ENCODE measurements at regions not wholly inside any gene's neighbourhood (a gene's known extent, or its start where the extent isn't known, plus 50 kb on each side); places are given as distances from the start of the nearest gene placed in this dataset.
"Not testable (repeated sequence)": the region's sequence is repeated elsewhere in the genome, so short reads cannot be mapped to it uniquely, and the experiment has no call there.

DNA sequence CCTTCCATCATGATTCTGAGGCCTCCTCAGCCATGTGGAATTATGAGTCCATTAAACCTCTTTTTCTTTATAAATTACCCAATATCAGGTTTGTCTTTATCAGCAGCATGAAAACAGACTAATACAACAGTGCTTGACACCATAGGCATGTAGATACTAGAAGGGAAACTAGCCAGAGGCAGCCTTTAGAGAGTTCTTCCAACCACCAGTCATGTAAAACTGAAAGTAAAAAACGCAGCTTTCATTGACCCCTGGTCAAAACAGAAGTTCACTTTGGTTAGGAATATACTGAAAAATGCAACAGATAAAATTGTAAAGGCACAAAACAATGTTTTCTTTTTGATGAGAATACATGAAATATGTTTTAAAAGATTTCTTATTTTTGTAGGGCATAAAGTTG lies 122.8 kb upstream of the L3MBTL4 start:
- DNase-seq: no peak

DNA sequence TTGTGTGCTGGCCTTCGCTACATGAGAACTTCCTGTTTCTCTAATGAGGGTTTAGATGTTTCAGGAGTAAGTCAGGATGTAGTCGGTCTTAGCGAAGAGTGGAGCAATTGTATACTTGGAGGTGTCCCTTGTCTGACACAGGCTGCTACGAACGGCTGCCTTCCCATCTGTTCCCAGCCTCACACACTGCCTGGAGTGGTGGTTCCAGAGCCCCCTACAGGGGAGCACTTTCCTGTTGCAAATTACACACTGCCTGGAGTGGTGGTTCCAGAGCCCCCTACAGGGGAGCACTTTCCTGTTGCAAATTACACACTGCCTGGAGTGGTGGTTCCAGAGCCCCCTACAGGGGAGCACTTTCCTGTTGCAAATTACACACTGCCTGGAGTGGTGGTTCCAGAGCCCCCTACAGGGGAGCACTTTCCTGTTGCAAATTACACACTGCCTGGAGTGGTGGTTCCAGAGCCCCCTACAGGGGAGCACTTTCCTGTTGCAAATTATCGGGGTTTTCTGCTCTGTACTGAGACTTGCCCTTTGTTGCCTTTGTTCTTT lies 126.5 kb upstream of the L3MBTL4 start:
- DNase-seq: peak; percentile 15

DNA sequence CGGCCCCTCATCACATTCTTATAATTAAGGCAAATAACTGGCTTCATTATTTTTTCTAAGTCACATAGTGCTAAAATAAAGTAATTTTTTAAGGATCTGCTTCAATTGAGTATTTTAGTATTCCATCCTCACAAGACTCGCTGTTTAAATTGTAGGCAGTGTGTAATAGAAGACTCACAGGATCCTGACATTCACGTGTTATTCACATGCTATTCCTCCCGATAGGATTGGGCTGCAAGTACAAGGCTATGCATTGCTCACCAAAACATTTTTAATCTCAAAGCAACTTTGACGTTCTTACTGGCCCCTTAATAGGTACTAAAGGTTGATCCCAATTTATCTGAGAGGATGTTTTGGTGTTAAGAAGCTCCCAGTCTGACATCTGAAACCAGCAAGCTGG lies 127.6 kb upstream of the L3MBTL4 start:
- no peak for DNase-seq

DNA sequence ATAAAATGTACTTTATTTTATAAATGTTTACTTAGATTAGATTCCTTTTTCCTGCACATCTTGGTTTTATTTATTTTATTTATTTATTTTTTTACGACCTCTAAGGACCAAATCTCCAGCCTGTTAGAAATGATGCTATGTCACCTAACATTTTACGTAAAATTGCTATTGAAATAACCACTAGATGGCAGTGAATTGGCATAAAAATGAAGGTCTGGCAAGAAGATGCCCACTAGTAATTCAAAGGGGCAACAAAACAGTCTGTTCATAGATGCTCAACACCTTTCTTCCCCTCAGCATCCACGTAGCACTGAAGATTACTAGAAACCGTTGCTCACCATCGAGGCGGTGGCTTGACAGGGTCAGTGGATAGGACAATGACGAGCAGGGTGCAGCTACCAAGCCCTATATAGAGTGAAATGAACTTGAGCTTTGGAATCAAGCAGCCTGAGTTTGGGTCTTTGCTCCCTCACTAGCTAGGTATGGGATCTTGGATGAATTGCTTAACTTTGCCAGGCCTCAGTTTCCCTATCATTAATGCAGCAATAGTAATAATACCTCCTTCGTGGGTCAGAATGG lies 128.7 kb upstream of the L3MBTL4 start:
- DNase-seq: peak; percentile 68

DNA sequence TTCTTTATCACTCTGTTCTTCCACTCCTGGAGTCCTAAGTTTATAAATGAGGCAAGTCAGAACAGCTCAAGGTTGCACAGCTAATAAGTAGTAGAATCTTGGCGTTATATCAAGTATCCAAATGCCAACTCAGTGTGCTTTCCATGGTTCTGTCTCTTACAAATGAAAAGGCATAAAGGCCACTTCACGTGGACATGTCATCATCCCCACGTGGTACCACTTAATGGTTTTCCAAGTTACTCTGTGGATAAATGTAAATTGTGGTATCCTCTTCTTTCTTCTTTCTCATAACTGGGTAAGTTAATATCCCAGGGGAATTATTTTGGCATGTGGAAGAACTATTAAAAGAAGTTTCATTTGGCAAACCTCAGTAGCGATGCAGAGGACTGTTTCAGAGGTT lies 131.5 kb upstream of the L3MBTL4 start:
- DNase-seq: no peak

DNA sequence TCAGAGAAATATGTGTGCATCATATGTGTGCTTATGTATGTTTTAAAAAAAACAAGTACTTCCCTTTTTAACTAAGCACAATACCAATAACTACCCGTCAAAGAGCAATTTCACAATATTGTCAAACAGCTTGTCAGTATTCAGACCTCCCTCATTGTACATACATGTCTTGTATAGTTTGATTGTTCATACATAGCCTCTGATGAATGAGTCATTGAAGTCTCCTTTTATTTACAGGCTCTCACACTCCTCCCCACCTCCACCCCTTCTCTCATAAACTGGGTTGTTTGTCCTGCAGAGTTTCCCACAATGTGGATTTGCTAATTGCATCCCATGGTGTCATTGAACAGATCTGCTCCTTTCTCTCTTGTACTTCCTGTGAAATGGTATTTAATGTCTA lies 132.8 kb upstream of the L3MBTL4 start:
- peak; percentile 86 for DNase-seq

DNA sequence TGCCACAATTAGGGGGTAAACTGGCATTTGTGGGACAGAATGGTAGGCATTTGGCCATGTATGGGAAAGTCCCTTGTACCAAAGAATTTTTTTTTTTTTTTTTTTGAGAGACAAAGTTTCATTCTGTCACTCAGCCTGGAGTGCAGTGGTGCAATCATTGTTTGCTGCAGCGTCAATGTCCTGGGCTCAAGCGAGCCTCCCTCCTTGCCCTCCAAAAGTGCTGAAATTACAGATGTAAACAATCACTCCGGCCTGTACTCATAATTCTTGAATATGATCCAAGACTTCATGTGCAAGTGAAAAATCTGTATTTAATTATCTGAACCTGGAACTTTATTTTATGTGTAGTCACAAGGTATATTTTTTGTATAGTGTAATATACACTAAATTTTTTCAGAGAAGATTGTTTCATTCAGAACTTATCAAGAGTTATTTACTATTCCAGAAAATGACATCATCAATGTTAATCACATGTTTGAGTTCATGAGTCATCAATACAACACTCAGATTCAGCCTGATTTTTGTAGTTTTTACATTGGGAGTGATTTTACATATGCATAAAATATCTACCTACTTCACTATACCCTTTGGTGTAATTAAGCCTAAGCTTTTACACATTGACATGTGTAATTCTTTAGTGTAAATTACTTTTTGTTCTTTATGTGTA lies 138.7 kb upstream of the L3MBTL4 start:
- no peak for DNase-seq

DNA sequence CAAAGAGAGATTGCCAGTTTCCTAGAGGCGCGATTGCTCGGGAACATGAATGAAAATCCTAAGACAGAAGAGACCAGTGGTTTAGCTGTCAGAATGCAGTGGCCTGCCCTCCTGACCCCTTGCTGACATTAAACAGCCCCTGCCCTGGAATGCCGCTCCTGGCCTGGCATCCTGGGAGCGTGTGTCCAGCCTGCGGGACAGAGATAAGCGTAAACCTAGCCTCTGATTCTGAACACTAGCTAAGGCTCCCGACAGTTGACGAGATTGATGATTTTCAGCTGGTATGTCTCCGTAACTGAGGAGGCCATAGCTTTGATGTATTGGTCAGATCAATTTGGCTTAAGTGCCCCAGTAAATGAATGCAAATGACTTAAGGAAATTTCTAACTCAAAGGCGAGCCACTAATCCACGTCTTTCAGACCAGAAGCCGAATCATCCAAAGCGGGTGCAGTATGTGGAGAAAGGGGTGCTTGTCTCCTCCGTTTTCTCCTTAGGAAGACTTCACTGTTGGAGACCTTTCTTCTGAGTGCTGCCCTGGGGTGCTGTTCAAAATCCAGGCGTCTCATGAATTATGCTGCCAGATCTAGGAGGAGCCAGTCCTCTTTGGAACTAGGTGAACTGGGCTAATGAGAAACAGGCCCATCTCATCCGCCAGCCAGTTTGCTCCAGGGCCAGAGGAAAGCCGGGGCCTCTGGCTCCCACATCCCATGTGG lies 142.5 kb upstream of the L3MBTL4 start:
- DNase-seq: no peak

DNA sequence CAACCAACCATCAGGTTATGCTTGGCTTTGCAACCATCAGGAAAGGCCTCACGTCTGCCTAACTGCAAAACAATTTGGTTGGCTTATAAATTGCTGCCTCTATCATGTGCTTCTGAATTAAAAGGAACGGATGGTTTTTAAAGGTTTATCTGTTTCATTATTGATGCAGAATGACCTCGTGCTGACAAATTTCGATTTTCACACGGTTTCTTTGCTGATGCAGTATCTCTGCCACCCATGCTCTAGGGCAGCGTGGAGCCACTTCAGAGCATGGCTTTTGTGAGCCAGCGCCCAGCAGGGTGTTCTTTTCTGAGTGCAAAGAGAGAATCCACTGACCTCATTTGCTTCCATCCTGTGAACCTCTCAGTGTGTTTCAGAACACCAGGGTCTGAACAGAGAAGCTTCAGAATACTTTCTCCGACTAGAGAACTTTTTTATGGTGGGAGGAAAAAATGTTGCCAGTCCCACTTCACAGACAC lies 143.1 kb upstream of the L3MBTL4 start:
- no peak for DNase-seq

DNA sequence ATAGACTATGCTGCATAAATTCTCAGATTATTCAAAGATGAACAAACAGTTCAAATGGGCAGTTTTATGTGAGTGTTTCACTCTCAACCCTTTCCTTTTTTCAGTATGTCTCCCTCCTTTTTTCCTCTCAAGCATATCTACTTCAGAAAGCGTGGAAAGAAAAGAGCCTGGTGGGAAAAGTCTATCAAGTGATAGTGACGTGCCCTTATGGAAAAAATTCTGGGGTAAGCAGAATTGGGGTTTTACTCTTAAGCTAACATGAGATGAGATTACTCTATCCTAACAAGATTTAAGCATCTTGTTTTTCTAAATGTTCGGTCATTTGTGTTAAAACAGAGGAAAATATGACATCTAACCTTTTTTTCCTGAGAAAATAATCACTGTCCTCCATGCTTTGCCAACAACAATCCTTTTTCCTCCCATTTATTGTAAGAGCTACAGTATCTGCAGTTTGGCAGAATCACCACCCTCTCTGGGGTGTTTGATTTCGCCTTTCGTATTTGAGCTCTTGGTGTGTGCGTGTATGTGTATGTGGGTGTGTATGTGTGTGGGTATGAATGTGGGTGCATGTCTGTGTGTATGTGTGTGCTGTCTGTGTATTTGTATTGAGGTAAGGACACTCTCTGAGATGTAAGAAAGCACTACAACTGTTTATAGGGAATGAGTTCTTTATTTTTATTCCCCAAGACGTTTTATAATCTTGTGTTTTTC lies 143.9 kb upstream of the L3MBTL4 start:
- no peak for DNase-seq

DNA sequence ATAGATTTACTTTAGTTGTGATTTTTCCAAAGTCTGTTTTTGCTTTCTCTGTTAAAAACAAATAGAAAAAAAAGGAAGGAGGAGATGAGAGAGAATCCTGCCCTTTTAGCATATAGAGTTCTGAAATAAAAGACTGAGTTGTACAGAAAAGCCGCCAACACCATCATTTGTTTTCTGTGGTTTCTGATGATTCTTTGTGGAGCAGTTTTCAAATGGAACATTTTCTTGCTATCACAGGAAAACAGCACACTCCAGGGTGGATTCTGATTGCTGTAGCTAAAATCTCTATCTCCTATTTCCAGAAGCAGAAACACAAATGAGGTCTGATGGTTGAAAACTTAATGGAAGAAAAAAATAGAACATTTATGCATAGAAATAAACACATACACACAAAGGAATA lies 144.6 kb upstream of the L3MBTL4 start:
- no peak for DNase-seq

DNA sequence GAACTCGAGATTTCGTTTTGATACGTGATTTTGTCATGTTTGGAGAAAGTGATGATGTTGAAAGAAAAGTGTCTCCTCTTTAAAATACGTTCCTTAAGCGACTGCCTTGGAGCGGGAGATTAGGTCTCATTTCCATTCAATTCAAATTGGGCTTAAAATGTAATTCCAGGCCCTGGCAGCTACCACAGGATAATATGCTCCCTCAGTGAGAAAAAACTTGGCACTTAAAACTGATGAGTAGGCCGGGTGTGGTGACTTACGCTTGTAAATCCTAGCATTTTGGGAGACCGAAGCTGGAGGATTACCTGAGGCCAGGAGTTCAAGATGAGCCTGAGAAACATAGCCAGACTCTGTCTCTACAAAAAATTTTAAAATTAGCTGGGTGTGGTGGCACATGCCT lies 146.3 kb upstream of the L3MBTL4 start:
- DNase-seq: no peak

DNA sequence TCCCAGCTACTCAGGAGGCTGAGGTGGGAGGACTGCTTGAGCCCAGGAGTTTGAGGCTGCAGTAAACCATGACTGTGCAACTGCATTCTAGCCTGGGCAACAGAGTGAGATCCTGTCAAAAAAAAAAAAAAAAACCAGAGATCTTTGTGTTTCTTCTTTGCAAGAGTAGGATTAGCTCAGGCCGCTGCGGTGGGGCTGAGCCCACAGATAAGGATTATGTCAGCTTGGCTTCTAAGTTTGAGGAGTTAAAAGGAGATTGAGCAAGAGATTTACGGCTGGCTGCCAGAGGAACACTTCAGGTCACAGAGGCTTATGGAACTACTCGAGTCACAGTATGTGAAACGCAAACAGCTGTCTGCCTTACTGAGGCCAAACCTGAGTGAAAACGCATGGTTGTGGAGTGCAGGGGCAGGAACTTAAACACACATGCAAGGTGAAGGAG lies 146.7 kb upstream of the L3MBTL4 start:
- DNase-seq: no peak

DNA sequence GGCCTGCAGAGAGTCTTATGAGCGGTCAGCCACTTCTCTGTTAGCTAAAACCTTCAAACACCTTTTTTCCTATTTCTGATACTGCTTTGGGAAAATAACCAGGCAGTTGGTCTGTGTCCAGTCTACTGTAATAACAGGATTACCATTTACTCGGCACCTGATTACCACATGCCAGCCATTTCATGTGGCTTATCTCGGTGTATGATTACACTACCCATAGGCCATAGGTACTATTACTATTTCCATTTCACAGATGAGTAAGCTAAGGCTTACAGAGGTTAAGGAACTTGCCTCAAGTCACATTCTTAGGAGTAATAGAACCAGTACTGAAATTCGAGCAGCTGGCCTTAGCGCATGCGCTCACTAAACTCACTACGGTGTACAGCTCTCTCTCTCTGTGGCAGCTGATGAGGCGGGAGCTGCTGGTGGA lies 147.2 kb upstream of the L3MBTL4 start:
- DNase-seq: no peak

DNA sequence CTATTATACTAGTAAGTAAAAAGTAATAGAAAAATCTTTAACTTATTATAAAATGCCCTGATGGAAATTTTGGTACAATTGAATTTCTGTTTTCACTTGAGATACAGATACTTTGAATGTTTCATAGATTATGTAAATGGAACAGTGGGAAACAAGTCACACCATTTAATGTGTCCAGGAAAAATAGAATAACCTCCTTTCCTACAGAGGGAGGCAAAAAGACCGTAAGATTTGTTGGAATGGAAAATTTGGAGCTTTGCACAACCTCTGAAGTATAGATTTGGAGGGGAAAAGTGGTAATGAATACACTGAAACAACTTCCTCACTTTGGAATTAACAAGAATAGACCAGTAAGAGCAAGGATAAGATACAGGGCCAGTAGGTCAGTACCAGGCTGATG lies 149.2 kb upstream of the L3MBTL4 start:
- no peak for DNase-seq

DNA sequence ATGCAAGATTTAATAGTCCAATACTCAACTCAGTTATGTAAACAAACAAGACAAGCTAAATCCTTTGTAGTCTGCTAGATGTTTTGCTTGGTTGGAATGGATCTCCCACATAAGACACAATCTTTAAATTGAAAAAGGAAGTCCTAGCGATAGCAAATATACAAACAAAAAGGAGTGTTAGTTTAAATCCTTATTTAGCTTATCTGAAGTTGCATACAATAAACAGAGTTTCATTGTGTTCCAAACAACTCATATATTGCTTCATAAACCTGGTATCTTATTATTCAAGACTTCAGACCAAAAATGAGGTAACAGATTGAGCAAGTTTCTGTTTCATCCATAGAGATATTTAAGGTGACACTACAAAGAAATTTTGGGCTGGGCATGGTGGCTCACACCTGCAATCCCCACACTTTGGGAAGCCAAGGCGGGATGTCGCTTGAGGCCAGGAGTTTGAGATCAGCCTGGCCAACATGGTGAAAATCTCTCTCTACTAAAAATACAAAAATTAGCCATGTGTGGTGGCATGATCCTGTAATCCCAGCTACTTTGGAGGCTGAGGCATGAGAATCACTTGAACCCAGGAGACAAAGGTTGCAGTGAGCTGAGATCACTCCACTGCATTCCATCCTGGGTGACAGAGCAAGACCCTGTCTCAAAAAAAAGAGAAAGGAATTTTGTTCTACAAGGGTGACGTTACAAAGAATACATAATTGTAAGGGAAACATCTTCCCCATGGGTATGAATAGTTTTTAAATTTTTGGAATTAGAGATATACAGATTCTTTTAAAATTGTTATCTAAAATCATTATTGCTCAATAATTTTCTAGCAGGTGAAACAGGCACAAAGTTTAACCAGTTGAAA lies 150.5 kb upstream of the L3MBTL4 start:
- no peak for DNase-seq

DNA sequence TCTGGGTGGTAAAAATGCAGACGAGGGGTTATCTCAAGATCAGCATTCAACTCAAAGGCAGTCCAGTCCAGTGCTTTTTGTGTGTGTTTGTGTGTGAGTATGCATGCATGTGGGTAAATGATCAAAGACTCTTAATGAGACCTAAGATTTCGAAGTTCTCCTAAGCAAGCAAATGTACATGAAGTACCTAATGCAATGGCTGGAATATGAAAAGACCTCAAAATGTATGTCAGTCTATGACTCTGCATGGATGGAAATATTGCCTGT lies 151.0 kb upstream of the L3MBTL4 start:
- no peak for DNase-seq

DNA sequence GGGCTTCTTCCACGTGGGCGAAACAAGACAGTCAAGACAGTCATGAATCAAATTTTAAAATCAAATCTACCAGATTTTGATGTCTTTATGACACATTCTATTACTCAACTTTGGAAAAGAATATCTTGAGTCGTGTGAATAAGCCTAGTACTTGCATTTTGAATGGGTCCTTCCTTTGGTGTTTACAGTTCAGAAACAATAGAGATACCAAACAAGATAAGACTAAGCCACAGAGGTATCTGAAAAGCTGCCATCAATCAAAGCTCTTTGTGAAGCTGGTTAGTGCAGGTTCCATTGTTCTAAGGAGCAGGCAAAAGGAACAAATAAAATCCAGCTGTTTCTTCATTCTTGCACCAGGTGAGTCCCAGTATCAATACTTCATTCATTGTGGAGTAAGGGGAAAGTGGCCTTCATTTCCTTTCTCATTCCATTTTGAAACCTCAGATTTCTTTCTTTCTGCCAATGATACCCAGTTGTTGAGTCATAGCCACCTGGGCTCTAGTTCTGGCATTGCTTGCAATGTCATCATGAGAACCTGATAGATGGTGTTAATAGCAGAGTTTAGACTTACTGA lies 151.7 kb upstream of the L3MBTL4 start:
- DNase-seq: peak; percentile 18

DNA sequence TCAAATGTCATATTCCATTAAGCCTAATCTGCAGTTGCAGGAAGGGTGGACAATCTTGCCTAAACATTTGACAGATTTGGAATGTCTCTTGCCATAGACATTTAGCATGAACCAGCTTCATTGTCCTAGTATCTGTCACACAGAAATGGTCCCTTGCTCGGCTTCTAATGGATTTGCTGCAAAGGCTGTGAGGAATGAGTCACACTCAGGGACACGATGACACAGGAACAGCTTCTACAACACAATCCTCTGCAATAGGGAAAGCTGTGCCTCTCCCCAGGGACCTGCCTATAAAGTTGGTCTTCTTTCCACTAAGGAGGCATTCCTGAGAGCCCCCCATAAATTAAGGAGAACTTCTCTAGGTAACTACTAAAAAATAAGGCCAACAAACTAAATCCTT lies 155.1 kb upstream of the L3MBTL4 start:
- no peak for DNase-seq

DNA sequence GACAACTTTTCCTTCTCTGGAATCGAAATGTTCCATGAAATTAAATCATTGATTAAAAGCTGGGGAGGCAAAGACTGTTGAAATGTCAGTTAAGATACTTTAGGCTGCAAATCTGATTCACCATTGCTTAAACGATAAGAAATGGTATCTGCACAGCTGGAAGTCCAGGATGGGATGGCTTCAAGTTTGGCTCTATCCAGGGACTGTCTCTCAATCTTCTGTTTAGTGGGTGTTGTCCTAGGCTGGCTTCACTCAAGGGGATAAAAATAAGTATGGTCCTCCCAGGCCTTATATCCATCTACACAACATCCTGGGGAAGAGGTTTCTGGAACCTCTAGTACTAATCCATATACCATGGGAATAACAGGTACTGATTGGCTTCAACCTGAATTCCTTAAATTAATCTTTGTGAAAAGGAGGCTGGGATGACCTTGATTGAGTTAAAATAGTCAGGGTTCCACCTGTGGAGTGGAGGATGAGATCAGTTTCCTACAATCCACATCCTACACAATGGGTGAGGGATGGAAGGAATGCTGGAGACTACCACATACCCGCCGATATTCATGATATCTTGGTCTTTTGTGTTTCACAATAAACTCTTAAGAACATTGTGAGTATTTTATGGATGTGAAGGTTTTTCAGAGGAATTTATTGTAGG lies 156.0 kb upstream of the L3MBTL4 start:
- DNase-seq: no peak

DNA sequence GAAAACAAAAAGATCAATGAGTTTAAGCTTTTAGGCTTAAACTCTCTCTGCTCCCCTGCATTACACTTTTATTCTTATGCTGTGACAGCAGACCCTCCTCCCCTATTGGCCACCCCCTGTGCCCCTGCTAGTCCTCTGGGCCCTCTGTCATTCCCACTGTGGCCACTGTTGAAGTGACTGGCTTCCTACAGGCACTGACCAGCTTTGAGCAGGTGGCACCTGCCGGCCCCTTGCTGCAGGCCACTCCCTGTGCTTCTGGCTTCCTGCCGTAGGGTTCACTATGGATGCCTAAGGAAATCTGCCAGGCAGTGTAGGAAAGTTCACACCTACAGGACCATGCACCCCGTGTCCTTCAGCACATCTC lies 156.5 kb upstream of the L3MBTL4 start:
- DNase-seq: no peak

DNA sequence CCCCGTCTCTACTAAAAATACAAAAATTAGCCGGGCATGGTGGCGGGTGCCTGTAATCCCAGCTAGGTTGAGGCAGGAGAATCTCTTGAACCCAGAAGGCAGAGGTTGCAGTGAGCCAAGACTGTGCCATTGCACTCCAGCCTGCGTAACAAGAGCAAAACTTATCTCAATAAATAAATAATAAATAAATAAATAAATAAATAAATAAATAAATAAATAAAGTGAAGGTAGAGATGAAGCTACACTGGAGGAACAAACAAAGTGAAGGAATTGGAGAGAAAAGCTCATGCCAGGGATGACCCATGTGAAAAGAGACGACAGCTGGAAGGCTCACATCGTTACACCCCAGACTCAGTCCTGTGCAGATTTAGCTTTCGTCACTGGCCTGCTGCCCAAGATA lies 157.3 kb upstream of the ARHGAP28 start:
- DNase-seq: not testable (repeated sequence)
